Calu3 (cell line): ENCODE measurements at regions not wholly inside any gene's neighbourhood (a gene's known extent, or its start where the extent isn't known, plus 50 kb on each side); places are given as distances from the start of the nearest gene placed in this dataset.

Experiments used
- BruUV-seq: library from RNA; stranded (reverse); fragments of 400-500 nt; replicated peaks from 2 replicates; lab custom pipeline; 2021; lab: Mats Ljungman, UMichigan
- CTCF ChIA-PET: fragments of 300-600 bp; sonication (Branson Sonifier 250); formaldehyde crosslinking; loops from one replicate; lab custom pipeline; 2022; ENCODE audit warnings: antibody characterized with exemption; lab: Charles Lee
- DNase-seq: peaks from one replicate; pipeline ENCODE4 v3.0.0; 2022
- H3K27ac Mint-ChIP-seq: one replicate; pipeline ENCODE4 v1.8.0; 2022; ENCODE audit warnings: mixed read lengths; ENCODE audit not compliant: unreplicated experiment
- H3K27me3 Mint-ChIP-seq: one replicate; pipeline ENCODE4 v1.8.0; 2022; ENCODE audit warnings: mixed read lengths; ENCODE audit not compliant: unreplicated experiment
- H3K36me3 Mint-ChIP-seq: one replicate; pipeline ENCODE4 v1.8.0; 2022; ENCODE audit warnings: mild to moderate bottlenecking, moderate library complexity, mixed read lengths; ENCODE audit not compliant: insufficient read depth, unreplicated experiment
- H3K4me1 Mint-ChIP-seq: one replicate; pipeline ENCODE4 v1.8.0; 2022; ENCODE audit warnings: mild to moderate bottlenecking, low read depth, mixed read lengths; ENCODE audit not compliant: unreplicated experiment
- H3K4me3 Mint-ChIP-seq: one replicate; pipeline ENCODE4 v1.8.0; 2022; ENCODE audit warnings: mild to moderate bottlenecking, low read depth, moderate library complexity, mixed read lengths; ENCODE audit not compliant: unreplicated experiment
- H3K9me3 Mint-ChIP-seq: one replicate; pipeline ENCODE4 v1.8.0; 2022; ENCODE audit warnings: low read depth, mixed read lengths; ENCODE audit not compliant: unreplicated experiment
- CTCF ChIP-seq: fragments of 200-600 bp; IDR thresholded peaks from one replicate; pipeline ENCODE4 v1.8.0; 2022; ENCODE audit warnings: antibody characterized with exemption; ENCODE audit not compliant: unreplicated experiment
- intact Hi-C: fragments of 100-400 bp; cut with micrococcal nuclease; formaldehyde crosslinking; loops from one replicate; pipeline ENCODE4 v1.10.0; 2022; ENCODE audit not compliant: unreplicated experiment

GRCh38 chr2:234710066-234710465 is 213.2 kb upstream of the ARL4C start:
- intact Hi-C loops, result no loop called here
- no peaks in the 10 kb centered on the region for H3K4me1 Mint-ChIP-seq
- H3K9me3 Mint-ChIP-seq, result no peaks in the 10 kb centered on the region
- no peaks in the 10 kb centered on the region for H3K36me3 Mint-ChIP-seq
- DNase-seq, result no peak
- CTCF ChIA-PET, result no interaction called here
- H3K27me3 Mint-ChIP-seq, result peaks cover 47% of the 10 kb centered on the region
- H3K27ac Mint-ChIP-seq, result no peak overlapping the region
- BruUV-seq, result no TSS peak
- no peak for TF ChIP-seq CTCF
- H3K4me3 Mint-ChIP-seq, result no peak overlapping the region

- Mint-ChIP-seq H3K27me3 (peaks cover 35% of the 10 kb centered on the region), H3K4me3 (no peak overlapping the region), H3K4me1 (no peaks in the 10 kb centered on the region), H3K36me3 (no peaks in the 10 kb centered on the region), H3K27ac (no peak overlapping the region), H3K9me3 (no peaks in the 10 kb centered on the region)
- no TSS peak for BruUV-seq
- TF ChIP-seq CTCF, result no peak
- no peak for DNase-seq
- intact Hi-C loops, result no loop called here
- CTCF ChIA-PET, result interaction anchor here (0.7 kb wide), 1 partner anchor 82 kb away, joined by 4 read pairs; no protein-coding TSS in a partner anchor
Observed at GRCh38 chr2:234708717-234709116, 211.8 kb upstream of the ARL4C start.

- Mint-ChIP-seq H3K4me3 (no peak overlapping the region), H3K4me1 (no peaks in the 10 kb centered on the region), H3K9me3 (no peaks in the 10 kb centered on the region), H3K36me3 (no peaks in the 10 kb centered on the region), H3K27ac (no peak overlapping the region), H3K27me3 (peaks cover 35% of the 10 kb centered on the region)
- DNase-seq, result no peak
- TF ChIP-seq CTCF, result no peak
- no TSS peak for BruUV-seq
- intact Hi-C loops, result no loop called here
- CTCF ChIA-PET, result no interaction called here
Observed at GRCh38 chr2:234708091-234708683, 211.3 kb upstream of the ARL4C start.

GRCh38 chr2:234706086-234706485 is 209.2 kb upstream of the ARL4C start:
- H3K4me1 Mint-ChIP-seq, result no peaks in the 10 kb centered on the region
- no peak overlapping the region for H3K27ac Mint-ChIP-seq
- H3K4me3 Mint-ChIP-seq, result no peak overlapping the region
- no peaks in the 10 kb centered on the region for H3K9me3 Mint-ChIP-seq
- no peak for TF ChIP-seq CTCF
- intact Hi-C loops, result no loop called here
- H3K27me3 Mint-ChIP-seq, result peaks cover 44% of the 10 kb centered on the region
- CTCF ChIA-PET, result interaction anchor here (0.6 kb wide), 1 partner anchor 1198 kb away, joined by 5 read pairs; no protein-coding TSS in a partner anchor
- no peak for DNase-seq
- H3K36me3 Mint-ChIP-seq, result no peaks in the 10 kb centered on the region
- no TSS peak for BruUV-seq
